HEK293T (cell line): ENCODE measurements at regions not wholly inside any gene's neighbourhood (a gene's known extent, or its start where the extent isn't known, plus 50 kb on each side); places are given as distances from the start of the nearest gene placed in this dataset.

Experiments
- ARNT ChIP-seq: fragments of 450-650 bp; IDR thresholded peaks from 2 replicates; pipeline ENCODE4 v1.6.1; 2017; ENCODE audit warnings: mild to moderate bottlenecking
- BHLHE40 ChIP-seq: fragments of 450-650 bp; IDR thresholded peaks from 2 replicates; pipeline ENCODE4 v1.6.1; 2016; ENCODE audit warnings: mild to moderate bottlenecking, moderate library complexity, borderline replicate concordance
- CTBP1 ChIP-seq: fragments of 450-650 bp; IDR thresholded peaks from 2 replicates; pipeline ENCODE4 v1.6.1; 2016; ENCODE audit warnings: borderline replicate concordance
- ELF4 ChIP-seq: fragments of 450-650 bp; IDR thresholded peaks from 2 replicates; pipeline ENCODE4 v1.6.1; 2017; ENCODE audit warnings: antibody characterized with exemption
- FOXA1 ChIP-seq: fragments of 450-650 bp; IDR thresholded peaks from 2 replicates; pipeline ENCODE4 v1.6.1; 2016; ENCODE audit warnings: mild to moderate bottlenecking
- FOXK2 ChIP-seq: fragments of 450-650 bp; IDR thresholded peaks from 2 replicates; pipeline ENCODE4 v1.6.1; 2016; ENCODE audit warnings: mild to moderate bottlenecking
- L3MBTL2 ChIP-seq: fragments of 450-650 bp; conservative IDR thresholded peaks from 2 replicates; pipeline ENCODE4 v1.6.1; 2016; ENCODE audit warnings: mild to moderate bottlenecking
- NFRKB ChIP-seq: fragments of 450-650 bp; IDR thresholded peaks from 2 replicates; pipeline ENCODE4 v1.6.1; 2016; ENCODE audit warnings: mild to moderate bottlenecking, moderate library complexity
- PKNOX1 ChIP-seq: fragments of 450-650 bp; IDR thresholded peaks from 2 replicates; pipeline ENCODE4 v1.6.1; 2016
- SP1 ChIP-seq: fragments of 450-650 bp; IDR thresholded peaks from 2 replicates; pipeline ENCODE4 v1.6.1; 2017
- SUZ12 ChIP-seq: fragments of 450-650 bp; IDR thresholded peaks from 2 replicates; pipeline ENCODE4 v1.6.1; 2016; ENCODE audit warnings: mild to moderate bottlenecking
- ZNF384 ChIP-seq: fragments of 450-650 bp; IDR thresholded peaks from 2 replicates; pipeline ENCODE4 v1.6.1; 2016

GRCh38 chr5:30453168-30453567 lies 740.3 kb upstream of the CDH6 start:
- TF ChIP-seq L3MBTL2, result no peak
- no peak for TF ChIP-seq ELF4
- TF ChIP-seq BHLHE40, result no peak
- no peak for TF ChIP-seq FOXK2
- no peak for TF ChIP-seq SUZ12
- TF ChIP-seq FOXA1, result no peak
- TF ChIP-seq SP1, result no peak
- TF ChIP-seq CTBP1, result no peak
- TF ChIP-seq ZNF384, result no peak
- no peak for TF ChIP-seq ARNT
- no peak for TF ChIP-seq NFRKB
- no peak for TF ChIP-seq PKNOX1
